GM12891 (cell line): ENCODE measurements at regions not wholly inside any gene's neighbourhood (a gene's known extent, or its start where the extent isn't known, plus 50 kb on each side); places are given as distances from the start of the nearest gene placed in this dataset.

Source experiments
- PAX5 ChIP-seq: IDR thresholded peaks from 2 replicates; pipeline ENCODE4 v1.6.1; 2011; ENCODE audit warnings: low read length, moderate library complexity, mild to moderate bottlenecking; ENCODE audit not compliant: insufficient read depth, severe bottlenecking
- POLR2A ChIP-seq: IDR thresholded peaks from 2 replicates; pipeline ENCODE4 v1.6.1; 2011; ENCODE audit warnings: low read depth, low read length, control low read depth
- POLR2AphosphoS5 ChIP-seq: IDR thresholded peaks from 2 replicates; pipeline ENCODE4 v1.6.1; 2011; ENCODE audit warnings: low read depth, low read length, control low read depth
- POU2F2 ChIP-seq: IDR thresholded peaks from 2 replicates; pipeline ENCODE4 v1.6.1; 2011; ENCODE audit warnings: low read depth, mild to moderate bottlenecking, control low read depth, low read length, moderate library complexity
- SPI1 ChIP-seq: IDR thresholded peaks from 2 replicates; pipeline ENCODE4 v1.6.1; 2011; ENCODE audit warnings: low read depth, low read length, control low read depth
- TAF1 ChIP-seq: IDR thresholded peaks from 2 replicates; pipeline ENCODE4 v1.6.1; 2011; ENCODE audit warnings: low read depth, low read length, control low read depth

DNA sequence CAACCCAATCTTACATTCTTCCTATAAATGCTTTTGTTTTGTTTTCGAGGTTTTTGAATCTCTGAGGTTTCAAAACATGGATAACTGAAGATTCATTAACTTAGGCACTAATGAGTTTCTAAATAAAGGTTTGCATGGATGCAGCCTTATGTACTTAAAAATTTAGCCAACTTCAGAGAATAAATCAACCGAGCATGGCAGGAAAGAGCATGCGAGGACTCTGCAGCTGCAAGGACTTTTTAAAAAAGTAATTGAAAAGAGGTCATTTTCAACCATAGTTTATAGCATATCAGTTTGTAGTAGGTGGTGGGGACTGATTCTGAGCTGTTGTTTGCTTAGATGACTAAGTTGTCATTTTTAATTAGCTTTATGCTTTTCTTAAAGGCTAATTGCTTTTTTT is 567.0 kb upstream of the ZEB2 start:
- no peak for TF ChIP-seq POLR2AphosphoS5
- TF ChIP-seq POLR2A: no peak
- TF ChIP-seq TAF1: no peak
- no peak for TF ChIP-seq SPI1
- no peak for TF ChIP-seq POU2F2
- no peak for TF ChIP-seq PAX5
